GM20000 (cell line): ENCODE measurements at regions not wholly inside any gene's neighbourhood (a gene's known extent, or its start where the extent isn't known, plus 50 kb on each side); places are given as distances from the start of the nearest gene placed in this dataset.
"Not testable (repeated sequence)": the region's sequence is repeated elsewhere in the genome, so short reads cannot be mapped to it uniquely, and the experiment has no call there.

Experiments used
- DNase-seq: peaks from one replicate; pipeline ENCODE4 v3.0.0; 2012; ENCODE audit warnings: low spot score
- CTCF ChIP-seq: IDR thresholded peaks from 2 replicates; pipeline ENCODE4 v1.5.1; 2012; ENCODE audit warnings: mild to moderate bottlenecking, control low read depth; ENCODE audit errors: extremely low read depth, missing control alignments

- no peak for TF ChIP-seq CTCF
- no peak for DNase-seq
These were observed 260.6 kb downstream of the ANAPC1 start for GRCh38 chr2:111623380-111623779.

GRCh38 chr2:111624411-111625156, 259.4 kb downstream of the ANAPC1 start:
- DNase-seq = no peak
- TF ChIP-seq CTCF = no peak

DNA sequence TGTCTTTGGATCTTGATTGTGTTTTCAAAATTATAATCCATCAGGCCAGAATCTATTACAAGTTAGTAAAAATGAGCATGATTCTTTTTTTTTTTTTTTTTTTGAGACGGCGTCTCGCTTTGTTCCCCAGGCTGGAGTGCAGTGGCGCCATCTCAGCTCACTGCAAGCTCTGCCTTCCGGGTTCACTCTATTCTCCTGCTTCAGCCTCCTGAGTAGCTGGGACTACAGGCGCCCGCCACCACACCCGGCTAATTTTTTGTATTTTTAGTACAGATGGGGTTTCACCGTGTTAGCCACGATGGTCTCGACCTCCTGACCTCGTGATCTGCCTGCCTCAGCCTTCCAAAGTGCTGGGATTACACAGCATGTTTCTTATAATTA, 258.8 kb downstream of the ANAPC1 start:
- DNase-seq = not testable (repeated sequence)

GRCh38 chr2:111626037-111626864, 257.7 kb downstream of the ANAPC1 start:
- DNase-seq = no peak
- no peak for TF ChIP-seq CTCF

- no peak for TF ChIP-seq CTCF
- DNase-seq = no peak
These were observed 257.2 kb downstream of the ANAPC1 start for GRCh38 chr2:111626865-111627163.

- no peak for DNase-seq
- TF ChIP-seq CTCF = no peak
These were observed 256.7 kb downstream of the ANAPC1 start for GRCh38 chr2:111627256-111627655.

GRCh38 chr2:111628221-111628620, 255.8 kb downstream of the ANAPC1 start:
- TF ChIP-seq CTCF = no peak
- DNase-seq = no peak
